ENCODE measurements at regions not wholly inside any gene's neighbourhood (a gene's known extent, or its start where the extent isn't known, plus 50 kb on each side); places are given as distances from the start of the nearest gene placed in this dataset.
A peak's percentile ranks its signal among the peaks of the same experiment; 100 is the strongest.

DNA sequence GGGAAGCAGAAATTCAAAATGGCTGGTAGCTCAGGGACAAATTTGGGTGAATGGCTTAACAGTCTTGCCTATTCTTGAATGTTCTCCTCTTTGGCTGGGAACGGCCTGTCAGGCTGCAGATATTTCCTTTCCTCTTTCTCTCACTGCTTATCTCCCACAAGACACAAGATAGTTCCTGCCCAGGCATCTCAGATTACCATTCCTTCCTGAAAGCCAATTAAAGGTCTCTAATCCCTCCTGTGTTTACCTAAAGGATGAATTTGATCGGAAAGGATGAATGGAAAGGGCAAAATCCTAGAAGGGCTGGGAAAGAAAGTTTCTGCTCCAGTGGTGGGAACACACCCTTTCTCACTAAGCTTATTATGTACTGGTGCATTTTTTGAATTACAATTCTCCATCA is 95.9 kb upstream of the JAG1 start:
- H3K9me3 ChIP-seq (ENCODE audit: control insufficient read depth, insufficient read depth, low read length): no peaks in the 10 kb centered on the region
- 86% methylated on average over 1 of the region's 2 CpGs for WGBS (ENCODE audit: insufficient coverage)
- H3K4me1 ChIP-seq (ENCODE audit: control insufficient read depth, insufficient read depth, low read length): no peaks in the 10 kb centered on the region
- no peak overlapping the region for H3K4me3 ChIP-seq (ENCODE audit: low read depth, low read length)
- no peak overlapping the region for H3K27ac ChIP-seq (ENCODE audit: low read depth, low read length)
- H3K36me3 ChIP-seq (ENCODE audit: control insufficient read depth, insufficient read depth, low read length): no peaks in the 10 kb centered on the region
- H3K27me3 ChIP-seq (ENCODE audit: control insufficient read depth, insufficient read depth, low read length): no peaks in the 10 kb centered on the region
- no peak for DNase-seq (ENCODE audit: low read depth in 4 of 6, low spot score in 6 of 6)

DNA sequence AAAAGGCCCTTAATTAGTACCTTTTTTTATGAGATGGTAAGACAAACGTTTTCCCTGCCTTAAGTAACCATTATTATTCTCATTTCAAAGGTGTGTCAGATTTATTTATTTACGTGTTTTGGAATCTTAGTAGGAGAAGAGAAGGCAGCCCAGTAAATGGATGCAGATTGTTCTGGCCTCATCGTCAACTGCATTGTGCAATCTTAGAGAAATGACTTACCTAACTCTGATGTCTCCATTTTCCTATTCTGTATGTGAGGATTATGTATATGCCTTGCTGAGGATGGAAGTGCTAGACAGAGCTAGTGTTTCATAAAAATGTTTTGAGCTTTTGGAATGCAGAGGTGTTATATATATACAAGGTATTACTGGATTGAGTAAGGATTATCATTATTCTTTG is 97.0 kb upstream of the JAG1 start:
- no peaks in the 10 kb centered on the region for H3K27me3 ChIP-seq (ENCODE audit: control insufficient read depth, insufficient read depth, low read length)
- H3K27ac ChIP-seq (ENCODE audit: low read depth, low read length): no peak overlapping the region
- H3K36me3 ChIP-seq (ENCODE audit: control insufficient read depth, insufficient read depth, low read length): no peaks in the 10 kb centered on the region
- WGBS (ENCODE audit: insufficient coverage): no CpG with 5 or more reads among the region's 3 CpGs
- H3K4me1 ChIP-seq (ENCODE audit: control insufficient read depth, insufficient read depth, low read length): no peaks in the 10 kb centered on the region
- no peaks in the 10 kb centered on the region for H3K9me3 ChIP-seq (ENCODE audit: control insufficient read depth, insufficient read depth, low read length)
- DNase-seq (ENCODE audit: low read depth in 4 of 6, low spot score in 6 of 6): no peak
- no peak overlapping the region for H3K4me3 ChIP-seq (ENCODE audit: low read depth, low read length)

- H3K4me1 ChIP-seq (ENCODE audit: control insufficient read depth, insufficient read depth, low read length): no peaks in the 10 kb centered on the region
- H3K4me3 ChIP-seq (ENCODE audit: low read depth, low read length): no peak overlapping the region
- H3K9me3 ChIP-seq (ENCODE audit: control insufficient read depth, insufficient read depth, low read length): no peaks in the 10 kb centered on the region
- H3K27ac ChIP-seq (ENCODE audit: low read depth, low read length): no peak overlapping the region
- no peaks in the 10 kb centered on the region for H3K27me3 ChIP-seq (ENCODE audit: control insufficient read depth, insufficient read depth, low read length)
- no peaks in the 10 kb centered on the region for H3K36me3 ChIP-seq (ENCODE audit: control insufficient read depth, insufficient read depth, low read length)
- DNase-seq (ENCODE audit: low read depth in 4 of 6, low spot score in 6 of 6): no peak
- WGBS (ENCODE audit: insufficient coverage): 60% methylated on average over 1 of the region's 1 CpG
These were observed 97.8 kb upstream of the JAG1 start for GRCh38 chr20:10771435-10772140.

GRCh38 chr20:10774357-10774943 is 100.7 kb upstream of the JAG1 start:
- Histone ChIP-seq H3K27ac (ENCODE audit: low read depth, low read length) (no peak overlapping the region), H3K27me3 (ENCODE audit: control insufficient read depth, insufficient read depth, low read length) (no peaks in the 10 kb centered on the region), H3K4me3 (ENCODE audit: low read depth, low read length) (no peak overlapping the region), H3K4me1 (ENCODE audit: control insufficient read depth, insufficient read depth, low read length) (no peaks in the 10 kb centered on the region), H3K9me3 (ENCODE audit: control insufficient read depth, insufficient read depth, low read length) (no peaks in the 10 kb centered on the region), H3K36me3 (ENCODE audit: control insufficient read depth, insufficient read depth, low read length) (no peaks in the 10 kb centered on the region)
- WGBS (ENCODE audit: insufficient coverage): 100% methylated on average over 1 of the region's 1 CpG
- DNase-seq (ENCODE audit: low read depth in 4 of 6, low spot score in 6 of 6): no peak

DNA sequence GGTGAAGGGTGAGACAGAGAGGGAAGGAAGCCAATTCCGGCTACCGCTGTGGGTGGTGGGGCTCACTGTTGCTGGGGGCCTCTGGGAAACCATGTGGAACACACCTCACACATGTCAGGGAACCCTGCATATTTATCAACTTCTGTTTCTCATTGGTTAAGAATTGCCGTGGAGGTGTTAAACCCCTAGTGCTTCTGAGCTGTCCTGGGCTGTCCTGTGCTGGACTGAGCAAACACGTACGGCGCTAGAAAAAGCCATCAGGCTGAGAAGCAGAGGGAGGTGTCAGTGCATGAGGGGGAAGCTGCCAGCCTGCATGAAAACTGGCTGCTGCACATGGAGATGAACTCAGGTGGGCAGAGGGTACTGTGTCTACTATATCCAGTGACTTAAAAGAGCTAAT is 103.9 kb upstream of the JAG1 start:
- H3K9me3 ChIP-seq (ENCODE audit: control insufficient read depth, insufficient read depth, low read length): no peaks in the 10 kb centered on the region
- no peak overlapping the region for H3K27ac ChIP-seq (ENCODE audit: low read depth, low read length)
- H3K4me1 ChIP-seq (ENCODE audit: control insufficient read depth, insufficient read depth, low read length): no peaks in the 10 kb centered on the region
- H3K4me3 ChIP-seq (ENCODE audit: low read depth, low read length): no peak overlapping the region
- DNase-seq (ENCODE audit: low read depth in 4 of 6, low spot score in 6 of 6): no peak
- peaks cover 6% of the 10 kb centered on the region for H3K27me3 ChIP-seq (ENCODE audit: control insufficient read depth, insufficient read depth, low read length)
- WGBS (ENCODE audit: insufficient coverage): 68% methylated on average over 4 of the region's 6 CpGs
- no peaks in the 10 kb centered on the region for H3K36me3 ChIP-seq (ENCODE audit: control insufficient read depth, insufficient read depth, low read length)

DNA sequence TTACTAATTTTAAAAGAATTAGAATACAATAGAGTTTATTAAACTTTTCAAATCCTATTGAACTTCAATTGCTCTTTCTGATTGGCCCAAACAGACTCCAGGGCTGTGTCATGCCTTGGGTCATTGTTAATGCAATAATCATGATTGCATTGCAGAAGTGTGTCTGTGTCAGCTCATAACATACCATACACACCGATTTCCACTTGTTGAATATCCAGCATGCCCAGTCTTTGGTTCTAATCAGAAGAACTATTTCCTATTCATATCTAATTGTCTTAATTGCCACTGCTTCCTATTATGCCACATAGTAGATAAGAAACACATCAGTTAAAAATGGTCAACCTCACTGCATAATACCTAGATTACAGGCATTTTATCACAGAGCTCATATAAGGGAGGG is 106.1 kb upstream of the JAG1 start:
- no peaks in the 10 kb centered on the region for H3K9me3 ChIP-seq (ENCODE audit: control insufficient read depth, insufficient read depth, low read length)
- H3K27ac ChIP-seq (ENCODE audit: low read depth, low read length): no peak overlapping the region
- peaks cover 7% of the 10 kb centered on the region for H3K27me3 ChIP-seq (ENCODE audit: control insufficient read depth, insufficient read depth, low read length)
- WGBS (ENCODE audit: insufficient coverage): 100% methylated on average over 1 of the region's 1 CpG
- no peaks in the 10 kb centered on the region for H3K36me3 ChIP-seq (ENCODE audit: control insufficient read depth, insufficient read depth, low read length)
- no peaks in the 10 kb centered on the region for H3K4me1 ChIP-seq (ENCODE audit: control insufficient read depth, insufficient read depth, low read length)
- DNase-seq (ENCODE audit: low read depth in 4 of 6, low spot score in 6 of 6): no peak
- H3K4me3 ChIP-seq (ENCODE audit: low read depth, low read length): no peak overlapping the region

DNA sequence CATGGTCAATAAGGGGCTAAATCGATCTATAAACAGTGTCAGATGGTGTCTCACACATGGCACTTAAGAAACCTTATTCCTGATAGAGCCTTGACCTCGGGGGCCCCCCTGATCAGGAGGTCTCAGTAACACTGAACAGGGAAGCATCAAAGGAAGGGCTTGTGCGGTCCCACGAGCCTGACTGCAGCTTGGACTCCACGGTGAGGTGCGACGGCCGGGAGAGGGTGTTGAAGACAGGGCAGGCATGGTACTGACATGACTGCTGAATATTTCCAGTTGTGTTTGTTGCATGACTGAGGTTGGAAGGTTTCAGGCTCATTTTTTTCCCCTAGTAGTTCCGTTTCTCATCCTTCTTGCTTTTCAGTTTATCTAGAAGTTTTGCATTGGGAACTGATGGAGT is 107.1 kb upstream of the JAG1 start:
- no peaks in the 10 kb centered on the region for H3K9me3 ChIP-seq (ENCODE audit: control insufficient read depth, insufficient read depth, low read length)
- no peak for DNase-seq (ENCODE audit: low read depth in 4 of 6, low spot score in 6 of 6)
- H3K4me3 ChIP-seq (ENCODE audit: low read depth, low read length): no peak overlapping the region
- peaks cover 7% of the 10 kb centered on the region for H3K27me3 ChIP-seq (ENCODE audit: control insufficient read depth, insufficient read depth, low read length)
- 86% methylated on average over 8 of the region's 9 CpGs for WGBS (ENCODE audit: insufficient coverage)
- H3K4me1 ChIP-seq (ENCODE audit: control insufficient read depth, insufficient read depth, low read length): no peaks in the 10 kb centered on the region
- no peaks in the 10 kb centered on the region for H3K36me3 ChIP-seq (ENCODE audit: control insufficient read depth, insufficient read depth, low read length)
- no peak overlapping the region for H3K27ac ChIP-seq (ENCODE audit: low read depth, low read length)

GRCh38 chr20:10781526-10781925 is 107.7 kb upstream of the JAG1 start:
- no peak overlapping the region for H3K4me3 ChIP-seq (ENCODE audit: low read depth, low read length)
- WGBS (ENCODE audit: insufficient coverage): 77% methylated on average over 3 of the region's 3 CpGs
- DNase-seq (ENCODE audit: low read depth in 4 of 6, low spot score in 6 of 6): no peak
- H3K36me3 ChIP-seq (ENCODE audit: control insufficient read depth, insufficient read depth, low read length): no peaks in the 10 kb centered on the region
- peaks cover 7% of the 10 kb centered on the region for H3K27me3 ChIP-seq (ENCODE audit: control insufficient read depth, insufficient read depth, low read length)
- no peaks in the 10 kb centered on the region for H3K9me3 ChIP-seq (ENCODE audit: control insufficient read depth, insufficient read depth, low read length)
- H3K4me1 ChIP-seq (ENCODE audit: control insufficient read depth, insufficient read depth, low read length): no peaks in the 10 kb centered on the region
- no peak overlapping the region for H3K27ac ChIP-seq (ENCODE audit: low read depth, low read length)

- Histone ChIP-seq H3K27me3 (ENCODE audit: control insufficient read depth, insufficient read depth, low read length) (peaks cover 7% of the 10 kb centered on the region), H3K27ac (ENCODE audit: low read depth, low read length) (no peak overlapping the region), H3K4me3 (ENCODE audit: low read depth, low read length) (no peak overlapping the region), H3K9me3 (ENCODE audit: control insufficient read depth, insufficient read depth, low read length) (no peaks in the 10 kb centered on the region), H3K4me1 (ENCODE audit: control insufficient read depth, insufficient read depth, low read length) (no peaks in the 10 kb centered on the region), H3K36me3 (ENCODE audit: control insufficient read depth, insufficient read depth, low read length) (no peaks in the 10 kb centered on the region)
- peak in 1 of 6 donors; percentile 47 for DNase-seq (ENCODE audit: low read depth in 4 of 6, low spot score in 6 of 6)
- 58% methylated on average over 2 of the region's 4 CpGs for WGBS (ENCODE audit: insufficient coverage)
These were observed 110.1 kb upstream of the JAG1 start for GRCh38 chr20:10783707-10784553.

Data from spinal cord (tissue), 9 donors.